RWPE1 (cell line): ENCODE measurements at regions not wholly inside any gene's neighbourhood (a gene's known extent, or its start where the extent isn't known, plus 50 kb on each side); places are given as distances from the start of the nearest gene placed in this dataset.

Experiments used
- CTCF ChIA-PET: fragments of 350-600 bp; sonication (Branson Sonifier 250); formaldehyde crosslinking; extraction: SDS; loops from one replicate; lab custom pipeline; 2021; lab: Yijun Ruan, JAX
- POLR2A ChIA-PET: fragments of 400-600 bp; formaldehyde crosslinking; extraction: SDS; loops from one replicate; lab custom pipeline; 2020; ENCODE audit warnings: antibody characterized with exemption; ENCODE audit not compliant: low non-redundant PET; lab: Yijun Ruan, JAX
- DNase-seq: peaks from one replicate; pipeline ENCODE4 v3.0.0; 2012; ENCODE audit warnings: low spot score
- H3K27ac ChIP-seq: fragments of 450-650 bp; 2 replicates; pipeline ENCODE4 v1.5.1; 2017
- CTCF ChIP-seq: fragments of 450-650 bp; conservative IDR thresholded peaks from 2 replicates; pipeline ENCODE4 v1.5.1; 2017; ENCODE audit warnings: low read depth, mild to moderate bottlenecking

- DNase-seq, result no peak
- H3K27ac ChIP-seq, result no peak overlapping the region
- no peak for TF ChIP-seq CTCF
- CTCF ChIA-PET, result no interaction called here
- POLR2A ChIA-PET, result no interaction called here
These were observed 58.4 kb upstream of the FAM216B start for GRCh38 chr13:42722883-42723539.

GRCh38 chr13:42728507-42729180 lies 52.7 kb upstream of the FAM216B start:
- DNase-seq, result peak; percentile 8
- no peak for TF ChIP-seq CTCF
- POLR2A ChIA-PET, result no interaction called here
- H3K27ac ChIP-seq, result no peak overlapping the region
- CTCF ChIA-PET, result interaction anchor here (0.7 to 1.5 kb wide), 3 partner anchors 12 to 241 kb away, joined by 3 to 4 read pairs (median 3); no protein-coding TSS in a partner anchor

GRCh38 chr13:42729857-42730402 lies 51.5 kb upstream of the FAM216B start:
- CTCF ChIA-PET, result interaction anchor here (0.5 to 1.5 kb wide), 2 partner anchors 10 to 558 kb away, joined by 3 to 4 read pairs; no protein-coding TSS in a partner anchor
- DNase-seq, result no peak
- POLR2A ChIA-PET, result no interaction called here
- no peak for TF ChIP-seq CTCF
- H3K27ac ChIP-seq, result no peak overlapping the region
